Memory B cell (primary cell): ENCODE measurements at regions not wholly inside any gene's neighbourhood (a gene's known extent, or its start where the extent isn't known, plus 50 kb on each side); places are given as distances from the start of the nearest gene placed in this dataset.

ENCODE experiments used
- ATAC-seq: fragments of 150-1000 bp; cut with Tn5 transposase; 2 replicates; pipeline ENCODE4 v1.10.0; 2021; ENCODE audit warnings: low read depth, mild to moderate bottlenecking, moderate library complexity
- DNase-seq, 2 donors: peaks; one replicate each; pipeline ENCODE4 v3.0.0; 2022; ENCODE audit warnings: low spot score in 2 of 2
- H3K27ac Mint-ChIP-seq: one replicate; pipeline ENCODE4 v1.8.0; 2022; ENCODE audit warnings: mild to moderate bottlenecking, moderate library complexity, mixed read lengths
- H3K27me3 Mint-ChIP-seq: one replicate; pipeline ENCODE4 v1.8.0; 2022; ENCODE audit warnings: mixed read lengths
- H3K36me3 Mint-ChIP-seq: one replicate; pipeline ENCODE4 v1.8.0; 2022; ENCODE audit warnings: mild to moderate bottlenecking, mixed read lengths
- H3K4me1 Mint-ChIP-seq: one replicate; pipeline ENCODE4 v1.8.0; 2022; ENCODE audit warnings: mixed read lengths
- H3K4me3 Mint-ChIP-seq: one replicate; pipeline ENCODE4 v1.8.0; 2022; ENCODE audit warnings: mild to moderate bottlenecking, moderate library complexity, mixed read lengths
- H3K9me3 Mint-ChIP-seq: one replicate; pipeline ENCODE4 v1.8.0; 2022; ENCODE audit warnings: mixed read lengths

DNA sequence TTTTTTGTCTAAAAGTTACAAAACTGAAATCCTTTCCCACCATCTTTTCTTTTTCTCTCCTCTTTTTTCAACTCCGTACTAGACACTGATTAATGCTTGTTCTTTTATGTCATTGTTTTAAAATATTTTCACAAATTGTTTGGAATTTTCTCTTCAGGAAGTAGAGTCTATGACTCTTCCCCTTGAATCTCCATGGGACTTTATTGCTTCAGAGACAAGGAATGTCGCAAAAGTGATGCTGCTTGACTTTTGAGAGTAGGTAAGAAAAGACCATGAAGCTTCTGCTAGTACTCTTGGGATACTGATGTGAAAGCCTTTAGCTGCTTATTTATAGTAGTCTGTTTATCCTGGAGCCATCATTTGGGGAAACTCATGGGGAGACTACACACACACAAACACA lies 260.1 kb upstream of the SLC10A2 start:
- H3K9me3 Mint-ChIP-seq = peaks cover 4% of the 10 kb centered on the region
- no peaks in the 10 kb centered on the region for H3K4me1 Mint-ChIP-seq
- H3K27ac Mint-ChIP-seq = no peak overlapping the region
- no peaks in the 10 kb centered on the region for H3K36me3 Mint-ChIP-seq
- no peaks in the 10 kb centered on the region for H3K27me3 Mint-ChIP-seq
- ATAC-seq = no peak
- no peak overlapping the region for H3K4me3 Mint-ChIP-seq
- DNase-seq = no peak

DNA sequence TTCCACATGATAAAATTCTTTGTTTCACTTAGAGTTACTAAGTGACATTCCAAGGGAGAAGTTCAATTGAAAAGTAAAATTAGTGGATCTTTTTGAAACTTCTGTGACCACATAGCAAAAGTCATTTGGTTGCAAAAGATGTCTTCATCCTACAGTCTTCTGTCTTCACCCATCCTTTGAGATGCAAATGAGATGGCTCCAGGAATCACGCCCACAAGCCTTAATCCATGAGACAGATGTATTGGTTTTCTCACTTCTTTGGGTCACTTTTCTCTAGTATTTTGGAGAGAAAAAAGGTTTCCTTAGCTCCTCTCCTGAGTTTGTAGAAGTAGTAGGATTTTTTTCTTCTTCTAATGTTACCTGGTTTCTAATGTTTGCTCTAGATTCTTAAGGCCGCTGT lies 259.5 kb upstream of the SLC10A2 start:
- ATAC-seq (no peak), DNase-seq (no peak)
- no peak overlapping the region for H3K27ac Mint-ChIP-seq
- H3K27me3 Mint-ChIP-seq = no peaks in the 10 kb centered on the region
- no peaks in the 10 kb centered on the region for H3K4me1 Mint-ChIP-seq
- no peak overlapping the region for H3K4me3 Mint-ChIP-seq
- H3K9me3 Mint-ChIP-seq = peaks cover 4% of the 10 kb centered on the region
- no peaks in the 10 kb centered on the region for H3K36me3 Mint-ChIP-seq

DNA sequence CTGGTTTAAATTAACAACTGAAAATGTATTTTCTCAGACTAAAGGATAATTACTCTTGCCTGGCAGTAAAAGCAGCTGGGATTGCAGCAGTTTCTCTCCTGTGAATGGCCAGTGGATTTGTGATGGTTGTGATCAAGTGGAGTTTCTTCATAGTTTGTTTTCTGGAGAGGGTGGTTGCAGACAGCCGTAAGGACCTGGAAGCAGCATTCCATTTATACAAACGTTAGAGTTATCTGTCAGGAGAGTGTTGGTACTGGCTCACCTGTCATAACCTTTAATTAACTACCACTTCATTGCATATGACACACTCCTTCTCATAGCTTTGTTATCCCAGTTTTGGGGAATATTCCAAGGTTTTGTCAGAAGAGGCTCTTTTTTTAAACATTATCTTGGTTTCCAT lies 258.4 kb upstream of the SLC10A2 start:
- Mint-ChIP-seq H3K27ac (no peak overlapping the region), H3K4me1 (no peaks in the 10 kb centered on the region), H3K9me3 (peaks cover 4% of the 10 kb centered on the region), H3K36me3 (no peaks in the 10 kb centered on the region), H3K27me3 (no peaks in the 10 kb centered on the region), H3K4me3 (no peak overlapping the region)
- no peak for ATAC-seq
- no peak for DNase-seq

DNA sequence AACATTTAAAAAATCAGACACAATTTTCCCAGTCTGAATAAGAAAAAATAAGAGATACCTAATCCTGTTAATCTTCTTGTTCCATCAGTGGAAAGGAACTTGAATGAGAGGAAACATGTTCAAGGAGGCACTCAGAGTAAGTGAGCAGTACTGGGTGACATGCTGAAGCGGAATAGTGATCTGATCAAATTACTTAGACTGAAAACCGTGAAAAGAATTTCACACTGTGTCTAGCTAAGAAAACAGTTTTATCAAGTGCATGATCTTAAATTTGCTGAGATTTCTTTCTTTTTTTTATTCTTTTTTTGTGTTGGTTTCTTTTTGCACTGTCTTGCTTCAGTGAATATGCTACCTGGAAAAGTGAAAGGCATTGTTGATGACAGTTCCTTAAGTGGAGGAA lies 249.5 kb upstream of the SLC10A2 start:
- Mint-ChIP-seq H3K4me3 (no peak overlapping the region), H3K4me1 (no peaks in the 10 kb centered on the region), H3K36me3 (no peaks in the 10 kb centered on the region), H3K27ac (no peak overlapping the region), H3K9me3 (peaks cover 7% of the 10 kb centered on the region), H3K27me3 (no peaks in the 10 kb centered on the region)
- DNase-seq (no peak), ATAC-seq (no peak)

DNA sequence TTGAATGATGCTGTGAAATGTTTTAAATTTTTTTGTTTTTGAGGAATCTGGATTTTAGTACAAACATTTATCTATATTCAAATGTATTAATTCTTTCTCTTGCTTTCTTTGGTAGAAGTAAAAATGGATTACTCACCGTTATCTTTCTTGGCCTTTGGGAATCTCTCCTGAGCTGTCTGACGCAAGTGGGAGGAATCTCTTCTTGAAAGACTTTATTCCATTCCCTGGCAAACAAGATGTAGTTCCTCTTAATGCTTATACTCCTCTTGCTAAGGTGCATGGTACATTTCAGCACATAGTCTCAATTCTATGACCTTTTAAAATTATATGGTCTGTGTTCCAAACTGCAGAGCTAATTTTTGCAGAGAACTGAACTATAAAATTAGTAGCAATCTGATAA lies 246.2 kb upstream of the SLC10A2 start:
- Mint-ChIP-seq H3K4me3 (no peak overlapping the region), H3K27ac (no peak overlapping the region), H3K9me3 (peaks cover 11% of the 10 kb centered on the region), H3K4me1 (no peaks in the 10 kb centered on the region), H3K27me3 (no peaks in the 10 kb centered on the region), H3K36me3 (no peaks in the 10 kb centered on the region)
- no peak for DNase-seq
- no peak for ATAC-seq

DNA sequence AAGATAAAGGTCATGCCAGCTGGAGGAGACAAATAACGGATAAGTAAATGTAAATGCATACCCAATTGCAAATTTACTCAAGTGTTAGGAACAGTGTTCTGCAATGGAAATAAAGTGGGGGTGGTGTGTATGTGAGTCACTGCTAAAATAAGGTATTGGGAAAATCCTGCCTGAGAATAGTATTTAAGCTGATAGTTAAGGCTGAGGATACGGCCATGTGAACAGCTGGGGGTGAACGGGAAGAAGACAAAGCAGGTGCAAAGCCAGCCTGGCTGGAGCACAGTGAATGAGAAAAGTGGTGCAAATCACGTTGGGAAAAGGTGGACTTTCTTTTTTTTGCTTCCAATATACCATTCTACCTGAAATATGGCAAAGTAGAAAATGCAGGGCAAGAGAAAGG lies 242.4 kb upstream of the SLC10A2 start:
- DNase-seq (no peak), ATAC-seq (no peak)
- no peaks in the 10 kb centered on the region for H3K27me3 Mint-ChIP-seq
- no peak overlapping the region for H3K27ac Mint-ChIP-seq
- peaks cover 9% of the 10 kb centered on the region for H3K9me3 Mint-ChIP-seq
- H3K4me1 Mint-ChIP-seq = no peaks in the 10 kb centered on the region
- H3K4me3 Mint-ChIP-seq = no peak overlapping the region
- no peaks in the 10 kb centered on the region for H3K36me3 Mint-ChIP-seq

DNA sequence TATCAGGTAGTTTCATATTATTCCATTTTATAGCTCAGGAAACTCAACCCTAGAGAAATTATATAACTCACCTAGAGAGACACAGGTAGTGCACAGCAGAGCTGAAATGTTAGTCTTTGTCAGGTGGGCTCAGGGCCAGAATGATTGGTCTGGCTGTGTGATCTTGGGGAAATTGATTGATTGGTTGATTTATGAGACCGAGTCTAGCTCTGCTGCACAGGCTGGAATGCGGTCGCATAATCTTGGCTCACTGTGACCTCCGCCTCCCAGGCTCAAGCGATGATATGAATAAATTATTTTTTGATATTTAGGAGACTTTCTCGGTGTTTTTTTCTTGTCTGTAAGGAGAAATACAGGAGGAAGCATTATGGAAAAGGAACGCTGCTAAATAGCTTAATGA lies 239.9 kb upstream of the SLC10A2 start:
- Mint-ChIP-seq H3K36me3 (no peaks in the 10 kb centered on the region), H3K4me1 (no peaks in the 10 kb centered on the region), H3K4me3 (no peak overlapping the region), H3K27ac (no peak overlapping the region), H3K27me3 (no peaks in the 10 kb centered on the region), H3K9me3 (peaks cover 9% of the 10 kb centered on the region)
- ATAC-seq = no peak
- DNase-seq = no peak

DNA sequence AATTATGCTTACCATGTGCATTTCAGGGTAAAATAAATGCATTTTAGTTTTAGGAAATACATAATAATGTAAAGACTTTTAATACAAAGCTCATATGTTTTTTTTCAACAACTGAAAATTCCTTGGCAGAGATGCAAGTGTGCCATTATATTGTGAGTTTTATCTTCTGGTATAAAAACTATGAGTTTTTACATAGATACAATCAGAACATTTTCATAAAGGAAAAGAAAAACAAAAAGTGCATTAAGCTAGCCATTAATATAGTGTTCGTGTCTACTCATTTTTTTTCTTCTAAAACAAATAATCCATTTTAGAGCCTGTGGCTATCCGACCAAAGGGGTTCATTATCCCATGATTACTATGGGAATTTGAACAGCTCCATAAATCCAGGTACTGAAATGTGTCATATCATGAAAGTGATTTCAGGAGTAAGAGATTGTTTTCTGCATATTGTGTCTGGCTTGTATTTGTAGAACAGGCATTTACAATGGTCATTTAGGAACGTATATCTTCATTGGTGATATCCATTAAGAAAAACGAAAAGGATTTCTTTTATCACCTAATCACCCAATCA lies 236.9 kb upstream of the SLC10A2 start:
- Mint-ChIP-seq H3K27ac (no peak overlapping the region), H3K27me3 (no peaks in the 10 kb centered on the region), H3K36me3 (no peaks in the 10 kb centered on the region)

DNA sequence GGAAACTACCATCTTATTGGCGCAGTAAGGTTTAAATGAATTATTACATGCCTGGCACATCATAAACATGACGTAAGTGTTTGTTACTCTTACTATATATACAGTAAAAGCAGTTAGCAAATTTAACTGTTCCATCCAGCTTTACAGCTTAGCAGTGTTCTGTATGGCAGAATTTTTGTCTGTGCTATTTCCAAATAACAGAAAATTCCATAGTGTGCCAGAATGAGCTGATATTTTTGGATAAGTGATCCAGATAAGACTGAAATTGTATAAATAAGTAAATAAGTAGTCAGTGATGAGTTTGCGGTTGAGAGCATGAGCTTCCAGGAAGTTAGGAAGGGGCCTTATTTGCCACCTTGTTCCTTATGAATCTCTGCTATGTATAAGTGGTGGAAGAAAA lies 236.5 kb upstream of the SLC10A2 start:
- H3K4me3 Mint-ChIP-seq = no peak overlapping the region
- H3K27ac Mint-ChIP-seq = no peak overlapping the region
- no peaks in the 10 kb centered on the region for H3K4me1 Mint-ChIP-seq
- H3K27me3 Mint-ChIP-seq = no peaks in the 10 kb centered on the region
- H3K36me3 Mint-ChIP-seq = no peaks in the 10 kb centered on the region
- DNase-seq (no peak), ATAC-seq (no peak)
- peaks cover 3% of the 10 kb centered on the region for H3K9me3 Mint-ChIP-seq

More for the DNA sequence above, 236.9 kb upstream of the SLC10A2 start:
- H3K9me3 Mint-ChIP-seq = peaks cover 3% of the 10 kb centered on the region
- no peak for DNase-seq
- no peak for ATAC-seq
- H3K4me3 Mint-ChIP-seq = no peak overlapping the region
- H3K4me1 Mint-ChIP-seq = no peaks in the 10 kb centered on the region

DNA sequence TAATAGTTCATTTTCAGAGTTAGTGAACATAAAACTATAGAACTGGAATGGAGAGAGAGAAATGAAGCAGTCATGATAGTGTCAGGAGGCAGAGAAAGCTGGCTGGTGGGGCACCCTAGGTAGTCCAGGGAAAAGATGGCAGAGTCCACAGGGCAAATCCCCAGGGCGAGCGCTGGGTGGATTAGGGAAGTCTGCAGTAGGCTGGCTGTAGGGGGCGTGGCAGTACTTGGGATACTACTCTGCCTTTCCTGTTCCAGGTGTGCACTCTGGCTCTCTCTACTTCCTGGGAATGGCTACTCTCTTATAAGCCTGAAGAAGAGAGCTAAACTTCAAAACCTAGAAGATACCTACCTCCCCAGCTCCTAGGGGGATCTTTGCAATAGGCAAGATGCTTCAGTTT lies 232.9 kb upstream of the SLC10A2 start:
- Mint-ChIP-seq H3K4me1 (no peaks in the 10 kb centered on the region), H3K9me3 (peaks cover 5% of the 10 kb centered on the region), H3K27ac (no peak overlapping the region), H3K4me3 (no peak overlapping the region), H3K36me3 (no peaks in the 10 kb centered on the region), H3K27me3 (no peaks in the 10 kb centered on the region)
- DNase-seq (no peak), ATAC-seq (no peak)

DNA sequence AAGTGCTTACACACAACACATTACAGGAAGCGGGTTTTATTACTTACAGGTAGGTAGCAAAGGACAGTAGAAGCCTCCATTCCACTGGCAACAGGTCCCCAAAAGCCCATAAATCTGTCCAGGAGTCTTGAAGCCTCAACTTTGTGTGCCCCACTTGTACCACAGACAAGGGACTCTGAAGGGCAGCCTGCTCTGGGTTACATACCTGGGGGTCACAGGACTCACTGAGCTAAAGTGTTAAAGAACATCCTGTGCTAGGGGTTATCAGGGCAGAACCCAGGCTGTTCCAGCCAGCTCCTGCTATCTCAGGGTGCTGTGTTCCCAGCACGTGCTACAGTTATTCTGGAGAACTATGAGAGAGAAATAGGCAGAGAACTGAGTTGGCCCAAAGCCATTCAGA lies 230.9 kb upstream of the SLC10A2 start:
- H3K4me3 Mint-ChIP-seq = no peak overlapping the region
- peaks cover 5% of the 10 kb centered on the region for H3K9me3 Mint-ChIP-seq
- ATAC-seq (no peak), DNase-seq (no peak)
- H3K27ac Mint-ChIP-seq = no peak overlapping the region
- H3K27me3 Mint-ChIP-seq = no peaks in the 10 kb centered on the region
- no peaks in the 10 kb centered on the region for H3K4me1 Mint-ChIP-seq
- H3K36me3 Mint-ChIP-seq = no peaks in the 10 kb centered on the region

DNA sequence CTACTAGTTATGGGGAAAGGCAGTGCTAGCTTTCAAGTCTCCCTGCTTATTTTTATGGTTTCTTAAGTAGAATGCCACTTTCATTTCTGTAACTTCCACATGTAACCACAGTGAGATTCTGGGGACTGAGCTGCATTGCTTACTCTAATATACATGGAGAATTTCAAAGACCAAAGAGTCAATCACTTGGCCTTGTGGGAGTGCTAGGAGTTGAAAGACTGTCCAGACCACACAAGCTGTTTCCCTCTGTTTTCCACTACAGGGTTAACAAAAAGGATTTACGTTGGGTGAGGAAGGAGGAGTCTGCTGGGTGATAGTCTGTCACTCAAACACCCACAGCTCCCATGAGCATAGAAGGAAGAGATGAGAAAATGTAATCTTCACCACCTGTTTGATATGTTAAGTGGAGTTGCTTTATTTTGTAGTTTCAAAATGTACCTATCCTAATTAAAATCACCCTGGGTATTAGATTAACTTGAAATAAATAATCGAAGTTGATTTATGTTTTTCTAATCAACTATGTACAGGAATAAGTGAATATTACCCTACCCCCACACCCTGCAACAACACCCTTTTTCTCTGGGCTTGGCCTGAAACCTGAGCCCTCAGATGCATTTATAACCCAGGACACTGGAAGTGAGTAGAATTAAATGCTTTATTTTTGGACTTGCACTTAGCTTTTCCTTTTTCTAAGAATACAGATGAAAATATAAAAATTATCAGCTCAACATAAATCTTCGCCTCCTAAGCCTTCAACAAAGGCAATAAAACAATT lies 225.8 kb upstream of the SLC10A2 start:
- no peaks in the 10 kb centered on the region for H3K36me3 Mint-ChIP-seq
- no peak overlapping the region for H3K4me3 Mint-ChIP-seq
- no peaks in the 10 kb centered on the region for H3K27me3 Mint-ChIP-seq
- ATAC-seq = no peak
- no peaks in the 10 kb centered on the region for H3K4me1 Mint-ChIP-seq
- no peak for DNase-seq
- no peak overlapping the region for H3K27ac Mint-ChIP-seq
- peaks cover 7% of the 10 kb centered on the region for H3K9me3 Mint-ChIP-seq

DNA sequence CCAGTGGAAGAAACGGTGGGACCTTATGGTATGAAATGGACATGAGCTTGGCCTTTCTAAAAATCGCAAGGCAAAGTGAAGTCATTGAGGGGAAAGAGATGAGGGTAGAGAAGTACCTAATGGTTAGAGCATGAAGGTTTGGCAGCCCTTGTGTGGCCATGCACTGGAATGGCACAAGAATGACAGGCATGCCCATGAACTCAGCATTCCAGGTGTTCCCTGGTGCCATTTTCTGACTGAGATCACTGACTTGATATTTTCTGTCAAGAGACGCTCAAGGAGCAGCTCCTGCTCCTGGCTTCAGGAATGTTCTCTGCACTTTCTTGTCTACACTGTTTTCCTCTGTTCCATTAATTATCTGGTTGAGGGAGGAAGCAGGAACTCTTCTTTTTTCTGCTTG lies 225.0 kb upstream of the SLC10A2 start:
- no peak for ATAC-seq
- no peaks in the 10 kb centered on the region for H3K36me3 Mint-ChIP-seq
- H3K27ac Mint-ChIP-seq = no peak overlapping the region
- no peak for DNase-seq
- no peaks in the 10 kb centered on the region for H3K4me1 Mint-ChIP-seq
- H3K9me3 Mint-ChIP-seq = peaks cover 5% of the 10 kb centered on the region
- no peaks in the 10 kb centered on the region for H3K27me3 Mint-ChIP-seq
- no peak overlapping the region for H3K4me3 Mint-ChIP-seq

DNA sequence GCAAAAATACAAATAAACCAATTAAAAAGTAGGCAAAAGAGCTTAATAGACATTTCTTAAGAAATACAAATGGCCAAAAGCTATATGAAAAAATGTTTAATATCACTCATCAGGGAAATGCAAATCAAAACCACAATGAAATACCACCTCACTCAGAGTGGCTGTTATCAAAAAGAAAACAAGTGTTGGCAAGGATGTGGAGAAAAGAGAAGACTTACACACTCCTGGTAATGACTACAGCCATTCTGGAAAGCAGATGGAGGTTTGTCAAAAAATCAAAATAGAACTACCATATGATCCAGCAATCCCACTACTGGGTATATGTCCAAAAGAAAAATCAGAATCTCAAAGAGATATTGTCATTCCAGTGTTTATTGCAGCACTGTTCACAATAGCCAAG lies 223.5 kb upstream of the SLC10A2 start:
- no peak for ATAC-seq
- no peak overlapping the region for H3K27ac Mint-ChIP-seq
- H3K4me1 Mint-ChIP-seq = no peaks in the 10 kb centered on the region
- H3K36me3 Mint-ChIP-seq = no peaks in the 10 kb centered on the region
- DNase-seq = no peak
- H3K4me3 Mint-ChIP-seq = no peak overlapping the region
- peaks cover 10% of the 10 kb centered on the region for H3K9me3 Mint-ChIP-seq
- no peaks in the 10 kb centered on the region for H3K27me3 Mint-ChIP-seq

DNA sequence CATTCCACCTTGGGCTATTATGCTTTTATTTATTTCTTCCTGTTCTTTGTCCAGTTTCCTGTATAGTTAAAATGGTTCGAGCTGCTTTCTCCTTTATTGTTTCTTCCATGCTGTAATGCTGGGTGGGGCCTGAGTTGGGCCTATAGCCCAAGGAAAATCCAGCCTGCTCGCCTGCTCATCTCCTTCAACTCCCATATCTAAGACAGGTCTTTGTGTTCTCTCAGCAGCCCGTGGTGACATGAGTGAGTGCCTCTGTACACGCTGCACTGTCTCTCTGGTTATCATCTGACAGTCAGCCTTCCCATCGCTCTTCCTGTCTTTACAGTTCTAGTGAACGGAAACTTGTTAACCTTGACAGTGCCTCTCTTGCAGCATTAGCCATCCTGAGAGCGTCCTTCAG lies 221.9 kb upstream of the SLC10A2 start:
- ATAC-seq = no peak
- H3K4me3 Mint-ChIP-seq = no peak overlapping the region

More for the DNA sequence above, 221.9 kb upstream of the SLC10A2 start:
- no peak for DNase-seq
- H3K36me3 Mint-ChIP-seq = no peaks in the 10 kb centered on the region
- H3K27ac Mint-ChIP-seq = no peak overlapping the region
- peaks cover 2% of the 10 kb centered on the region for H3K27me3 Mint-ChIP-seq
- H3K9me3 Mint-ChIP-seq = peaks cover 10% of the 10 kb centered on the region
- no peaks in the 10 kb centered on the region for H3K4me1 Mint-ChIP-seq
